GM18505 (cell line): ENCODE measurements at regions not wholly inside any gene's neighbourhood (a gene's known extent, or its start where the extent isn't known, plus 50 kb on each side); places are given as distances from the start of the nearest gene placed in this dataset.

ENCODE experiments used
- ATAC-seq: cut with Tn5 transposase; IDR thresholded peaks from one replicate; pipeline ENCODE4 v1.9.1; 2021; ENCODE audit not compliant: unreplicated experiment
- POLR2A ChIP-seq: IDR thresholded peaks from 4 replicates; pipeline ENCODE4 v1.6.1; 2011; ENCODE audit warnings: borderline replicate concordance; ENCODE audit not compliant: insufficient read depth, insufficient read length; ENCODE audit errors: extremely low read depth

- ATAC-seq, result no peak
- no peak for TF ChIP-seq POLR2A
Observed at GRCh38 chr6:14925025-14925698, 320.7 kb upstream of the JARID2 start.

- TF ChIP-seq POLR2A, result no peak
- no peak for ATAC-seq
Observed at GRCh38 chr6:14925699-14926026, 320.2 kb upstream of the JARID2 start.

GRCh38 chr6:14927398-14927797 is 318.5 kb upstream of the JARID2 start:
- no peak for TF ChIP-seq POLR2A
- ATAC-seq, result no peak

- no peak for TF ChIP-seq POLR2A
- no peak for ATAC-seq
Observed at GRCh38 chr6:14929291-14929690, 316.6 kb upstream of the JARID2 start.

- ATAC-seq, result no peak
Observed at GRCh38 chr6:14930366-14930989, 315.4 kb upstream of the JARID2 start.

GRCh38 chr6:14932485-14933182 is 313.2 kb upstream of the JARID2 start:
- no peak for TF ChIP-seq POLR2A
- no peak for ATAC-seq

More at GRCh38 chr6:14930366-14930989, 315.4 kb upstream of the JARID2 start:
- no peak for TF ChIP-seq POLR2A

GRCh38 chr6:14933183-14933544 is 312.7 kb upstream of the JARID2 start:
- no peak for TF ChIP-seq POLR2A
- no peak for ATAC-seq

- no peak for TF ChIP-seq POLR2A
- ATAC-seq, result no peak
Observed at GRCh38 chr6:14934013-14934412, 311.9 kb upstream of the JARID2 start.

GRCh38 chr6:14934844-14935243 is 311.0 kb upstream of the JARID2 start:
- no peak for ATAC-seq
- TF ChIP-seq POLR2A, result no peak

GRCh38 chr6:14936861-14937260 is 309.0 kb upstream of the JARID2 start:
- no peak for TF ChIP-seq POLR2A
- ATAC-seq, result no peak

- TF ChIP-seq POLR2A, result no peak
- ATAC-seq, result no peak
Observed at GRCh38 chr6:14943116-14943515, 302.8 kb upstream of the JARID2 start.

- ATAC-seq, result no peak
- TF ChIP-seq POLR2A, result no peak
Observed at GRCh38 chr6:14944593-14944992, 301.3 kb upstream of the JARID2 start.

- TF ChIP-seq POLR2A, result no peak
- ATAC-seq, result no peak
Observed at GRCh38 chr6:14945461-14946185, 300.2 kb upstream of the JARID2 start.
